SK-N-SH treated with all-trans-retinoic acid at 6 μM for 48 hours (cell line): ENCODE measurements at regions not wholly inside any gene's neighbourhood (a gene's known extent, or its start where the extent isn't known, plus 50 kb on each side); places are given as distances from the start of the nearest gene placed in this dataset.
A peak's percentile ranks its signal among the peaks of the same experiment; 100 is the strongest.

ENCODE experiments used
- ATAC-seq: fragments of 200-7000 bp; cut with Tn5 transposase; 3 replicates; pipeline ENCODE4 v1.9.1; 2020; ENCODE audit warnings: mild to moderate bottlenecking, moderate library complexity
- ARNTL ChIP-seq: fragments of 450-650 bp; formaldehyde crosslinking; IDR thresholded peaks from 2 replicates; pipeline ENCODE4 v1.5.0; 2020; ENCODE audit warnings: low read depth, mild to moderate bottlenecking, moderate library complexity, borderline replicate concordance
- BACH2 ChIP-seq: fragments of 250-450 bp; sonication (Bioruptor Pico); IDR thresholded peaks from 2 replicates; pipeline ENCODE4 v1.9.0; 2021; ENCODE audit warnings: mild to moderate bottlenecking, borderline replicate concordance
- CSDC2 ChIP-seq: fragments of 250-450 bp; sonication (Bioruptor Pico); IDR thresholded peaks from 2 replicates; pipeline ENCODE4 v1.5.0; 2020; ENCODE audit warnings: mild to moderate bottlenecking, moderate library complexity
- ESRRG ChIP-seq: fragments of 250-450 bp; sonication (Bioruptor Pico); IDR thresholded peaks from 2 replicates; pipeline ENCODE4 v1.6.1; 2021; ENCODE audit warnings: mild to moderate bottlenecking
- GLIS3 ChIP-seq: fragments of 250-450 bp; sonication (Bioruptor Pico); IDR thresholded peaks from 2 replicates; pipeline ENCODE4 v1.5.0; 2020; ENCODE audit warnings: mild to moderate bottlenecking, moderate library complexity
- ISL1 ChIP-seq: fragments of 250-450 bp; sonication (Bioruptor Pico); IDR thresholded peaks from 2 replicates; pipeline ENCODE4 v2.1.2; 2022; ENCODE audit warnings: mild to moderate bottlenecking, moderate library complexity
- OSR1 ChIP-seq: fragments of 250-450 bp; sonication (Bioruptor Pico); IDR thresholded peaks from 2 replicates; pipeline ENCODE4 v1.8.0; 2022; ENCODE audit warnings: moderate library complexity, mild to moderate bottlenecking, inconsistent platforms
- PPARA ChIP-seq: fragments of 250-450 bp; sonication (Bioruptor Pico); IDR thresholded peaks from 2 replicates; pipeline ENCODE4 v1.5.0; 2020; ENCODE audit warnings: mild to moderate bottlenecking, borderline replicate concordance
- RARB ChIP-seq: fragments of 250-450 bp; sonication (Bioruptor Pico); IDR thresholded peaks from 2 replicates; pipeline ENCODE4 v1.8.0; 2021; ENCODE audit warnings: mild to moderate bottlenecking, moderate library complexity
- SNAI2 ChIP-seq: fragments of 250-450 bp; sonication (Bioruptor Pico); IDR thresholded peaks from 2 replicates; pipeline ENCODE4 v1.5.0; 2020; ENCODE audit warnings: mild to moderate bottlenecking, moderate library complexity
- TCF4 ChIP-seq: fragments of 250-450 bp; sonication (Bioruptor Pico); IDR thresholded peaks from 2 replicates; pipeline ENCODE4 v1.8.0; 2021; ENCODE audit warnings: mild to moderate bottlenecking, moderate library complexity, borderline replicate concordance
- TOX ChIP-seq: fragments of 250-450 bp; sonication (Bioruptor Pico); IDR thresholded peaks from 2 replicates; pipeline ENCODE4 v1.8.0; 2021; ENCODE audit warnings: mild to moderate bottlenecking, moderate library complexity, borderline replicate concordance
- ZC3H10 ChIP-seq: fragments of 250-450 bp; sonication (Bioruptor Pico); IDR thresholded peaks from 2 replicates; pipeline ENCODE4 v1.5.1; 2021; ENCODE audit warnings: mild to moderate bottlenecking, moderate library complexity
- ZFP3 ChIP-seq: fragments of 250-450 bp; sonication (Bioruptor Pico); IDR thresholded peaks from 2 replicates; pipeline ENCODE4 v1.5.0; 2020; ENCODE audit warnings: mild to moderate bottlenecking, moderate library complexity
- ZFP30 ChIP-seq: fragments of 450-650 bp; formaldehyde crosslinking; IDR thresholded peaks from 2 replicates; pipeline ENCODE4 v1.5.0; 2022; ENCODE audit warnings: mild to moderate bottlenecking, moderate library complexity
- ZNF565 ChIP-seq: fragments of 450-650 bp; formaldehyde crosslinking; conservative IDR thresholded peaks from 2 replicates; pipeline ENCODE4 v1.5.0; 2020; ENCODE audit warnings: low read depth, mild to moderate bottlenecking, moderate library complexity
- ZNF70 ChIP-seq: fragments of 450-650 bp; formaldehyde crosslinking; IDR thresholded peaks from 2 replicates; pipeline ENCODE4 v1.5.0; 2020; ENCODE audit warnings: mild to moderate bottlenecking, moderate library complexity
- ZNF8 ChIP-seq: fragments of 450-650 bp; formaldehyde crosslinking; IDR thresholded peaks from 2 replicates; pipeline ENCODE4 v1.5.0; 2020; ENCODE audit warnings: mild to moderate bottlenecking, moderate library complexity
- TF ChIP-seq, protein P1 (sequence below): fragments of 250-450 bp; sonication (Bioruptor Pico); IDR thresholded peaks from 2 replicates; pipeline ENCODE4 v1.8.0; 2020; ENCODE audit warnings: mild to moderate bottlenecking, moderate library complexity, borderline replicate concordance
- TF ChIP-seq, protein P2 (sequence below): fragments of 250-450 bp; sonication (Bioruptor Pico); IDR thresholded peaks from 2 replicates; pipeline ENCODE4 v1.5.1; 2020; ENCODE audit warnings: low read depth, mild to moderate bottlenecking, moderate library complexity
- TF ChIP-seq, protein P3 (sequence below): fragments of 250-450 bp; sonication (Bioruptor Pico); IDR thresholded peaks from 2 replicates; pipeline ENCODE4 v1.5.1; 2021; ENCODE audit warnings: mild to moderate bottlenecking, moderate library complexity
- TF ChIP-seq, protein P4 (sequence below): fragments of 250-450 bp; sonication (Bioruptor Pico); IDR thresholded peaks from 2 replicates; pipeline ENCODE4 v1.8.0; 2021; ENCODE audit warnings: low read depth, mild to moderate bottlenecking, moderate library complexity, borderline replicate concordance
- TF ChIP-seq, protein P5 (sequence below): fragments of 250-450 bp; sonication (Bioruptor Pico); IDR thresholded peaks from 2 replicates; pipeline ENCODE4 v1.5.0; 2020; ENCODE audit warnings: mild to moderate bottlenecking, moderate library complexity

DNA sequence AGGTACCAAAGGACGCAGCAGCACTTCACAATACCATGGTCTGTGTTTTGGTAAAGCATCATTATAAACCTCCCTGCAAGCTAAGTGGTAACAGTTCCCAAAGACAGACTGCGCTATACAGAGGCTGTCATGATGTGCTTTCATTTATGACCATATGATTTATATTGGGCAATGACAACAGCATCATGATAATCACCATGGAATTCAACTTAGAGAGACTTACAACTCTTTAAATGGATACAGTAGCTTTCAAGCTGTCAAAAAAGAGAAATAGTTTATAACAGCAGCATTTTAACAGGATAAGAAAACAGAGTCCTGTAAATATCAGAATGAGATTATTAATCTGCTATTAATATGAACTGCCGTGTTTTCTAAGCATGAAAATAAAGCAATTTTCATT lies 341.7 kb downstream of the GPR37 start:
- ATAC-seq: no peak
- TF ChIP-seq ZFP30: no peak
- no peak for TF ChIP-seq RARB (CRISPR knock-in tag)
- TF ChIP-seq ZNF70 (CRISPR knock-in tag): no peak
- peak; percentile 90; the same call in 1 of the 2 replicates for TF ChIP-seq ESRRG
- TF ChIP-seq, protein P1, sequence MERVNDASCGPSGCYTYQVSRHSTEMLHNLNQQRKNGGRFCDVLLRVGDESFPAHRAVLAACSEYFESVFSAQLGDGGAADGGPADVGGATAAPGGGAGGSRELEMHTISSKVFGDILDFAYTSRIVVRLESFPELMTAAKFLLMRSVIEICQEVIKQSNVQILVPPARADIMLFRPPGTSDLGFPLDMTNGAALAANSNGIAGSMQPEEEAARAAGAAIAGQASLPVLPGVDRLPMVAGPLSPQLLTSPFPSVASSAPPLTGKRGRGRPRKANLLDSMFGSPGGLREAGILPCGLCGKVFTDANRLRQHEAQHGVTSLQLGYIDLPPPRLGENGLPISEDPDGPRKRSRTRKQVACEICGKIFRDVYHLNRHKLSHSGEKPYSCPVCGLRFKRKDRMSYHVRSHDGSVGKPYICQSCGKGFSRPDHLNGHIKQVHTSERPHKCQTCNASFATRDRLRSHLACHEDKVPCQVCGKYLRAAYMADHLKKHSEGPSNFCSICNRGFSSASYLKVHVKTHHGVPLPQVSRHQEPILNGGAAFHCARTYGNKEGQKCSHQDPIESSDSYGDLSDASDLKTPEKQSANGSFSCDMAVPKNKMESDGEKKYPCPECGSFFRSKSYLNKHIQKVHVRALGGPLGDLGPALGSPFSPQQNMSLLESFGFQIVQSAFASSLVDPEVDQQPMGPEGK (CRISPR knock-in tag): 0 out of 2 replicates have a peak, but pooled peaks have one; percentile 35
- peak; percentile 98 for TF ChIP-seq ISL1 (CRISPR knock-in tag)
- TF ChIP-seq, protein P2, sequence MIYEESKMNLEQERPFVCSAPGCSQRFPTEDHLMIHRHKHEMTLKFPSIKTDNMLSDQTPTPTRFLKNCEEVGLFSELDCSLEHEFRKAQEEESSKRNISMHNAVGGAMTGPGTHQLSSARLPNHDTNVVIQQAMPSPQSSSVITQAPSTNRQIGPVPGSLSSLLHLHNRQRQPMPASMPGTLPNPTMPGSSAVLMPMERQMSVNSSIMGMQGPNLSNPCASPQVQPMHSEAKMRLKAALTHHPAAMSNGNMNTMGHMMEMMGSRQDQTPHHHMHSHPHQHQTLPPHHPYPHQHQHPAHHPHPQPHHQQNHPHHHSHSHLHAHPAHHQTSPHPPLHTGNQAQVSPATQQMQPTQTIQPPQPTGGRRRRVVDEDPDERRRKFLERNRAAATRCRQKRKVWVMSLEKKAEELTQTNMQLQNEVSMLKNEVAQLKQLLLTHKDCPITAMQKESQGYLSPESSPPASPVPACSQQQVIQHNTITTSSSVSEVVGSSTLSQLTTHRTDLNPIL (CRISPR knock-in tag): peak; percentile 60; the same call in 1 of the 2 replicates
- TF ChIP-seq PPARA (CRISPR knock-in tag): no peak
- TF ChIP-seq TCF4 (CRISPR knock-in tag): no peak
- TF ChIP-seq ZFP3 (CRISPR knock-in tag): no peak
- TF ChIP-seq ZC3H10 (CRISPR knock-in tag): no peak
- no peak for TF ChIP-seq ZNF8 (CRISPR knock-in tag)
- TF ChIP-seq BACH2: no peak
- TF ChIP-seq ARNTL (CRISPR knock-in tag): no peak
- no peak for TF ChIP-seq SNAI2 (CRISPR knock-in tag)
- TF ChIP-seq ZNF565: no peak
- TF ChIP-seq, protein P3, sequence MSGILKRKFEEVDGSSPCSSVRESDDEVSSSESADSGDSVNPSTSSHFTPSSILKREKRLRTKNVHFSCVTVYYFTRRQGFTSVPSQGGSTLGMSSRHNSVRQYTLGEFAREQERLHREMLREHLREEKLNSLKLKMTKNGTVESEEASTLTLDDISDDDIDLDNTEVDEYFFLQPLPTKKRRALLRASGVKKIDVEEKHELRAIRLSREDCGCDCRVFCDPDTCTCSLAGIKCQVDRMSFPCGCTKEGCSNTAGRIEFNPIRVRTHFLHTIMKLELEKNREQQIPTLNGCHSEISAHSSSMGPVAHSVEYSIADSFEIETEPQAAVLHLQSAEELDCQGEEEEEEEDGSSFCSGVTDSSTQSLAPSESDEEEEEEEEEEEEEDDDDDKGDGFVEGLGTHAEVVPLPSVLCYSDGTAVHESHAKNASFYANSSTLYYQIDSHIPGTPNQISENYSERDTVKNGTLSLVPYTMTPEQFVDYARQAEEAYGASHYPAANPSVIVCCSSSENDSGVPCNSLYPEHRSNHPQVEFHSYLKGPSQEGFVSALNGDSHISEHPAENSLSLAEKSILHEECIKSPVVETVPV (CRISPR knock-in tag): no peak
- 0 out of 2 replicates have a peak, but pooled peaks have one; percentile 36 for TF ChIP-seq GLIS3 (CRISPR knock-in tag)
- TF ChIP-seq, protein P4, sequence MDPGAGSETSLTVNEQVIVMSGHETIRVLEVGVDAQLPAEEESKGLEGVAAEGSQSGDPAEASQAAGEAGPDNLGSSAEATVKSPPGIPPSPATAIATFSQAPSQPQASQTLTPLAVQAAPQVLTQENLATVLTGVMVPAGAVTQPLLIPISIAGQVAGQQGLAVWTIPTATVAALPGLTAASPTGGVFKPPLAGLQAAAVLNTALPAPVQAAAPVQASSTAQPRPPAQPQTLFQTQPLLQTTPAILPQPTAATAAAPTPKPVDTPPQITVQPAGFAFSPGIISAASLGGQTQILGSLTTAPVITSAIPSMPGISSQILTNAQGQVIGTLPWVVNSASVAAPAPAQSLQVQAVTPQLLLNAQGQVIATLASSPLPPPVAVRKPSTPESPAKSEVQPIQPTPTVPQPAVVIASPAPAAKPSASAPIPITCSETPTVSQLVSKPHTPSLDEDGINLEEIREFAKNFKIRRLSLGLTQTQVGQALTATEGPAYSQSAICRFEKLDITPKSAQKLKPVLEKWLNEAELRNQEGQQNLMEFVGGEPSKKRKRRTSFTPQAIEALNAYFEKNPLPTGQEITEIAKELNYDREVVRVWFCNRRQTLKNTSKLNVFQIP (CRISPR knock-in tag): no peak
- no peak for TF ChIP-seq TOX (CRISPR knock-in tag)
- TF ChIP-seq, protein P5, sequence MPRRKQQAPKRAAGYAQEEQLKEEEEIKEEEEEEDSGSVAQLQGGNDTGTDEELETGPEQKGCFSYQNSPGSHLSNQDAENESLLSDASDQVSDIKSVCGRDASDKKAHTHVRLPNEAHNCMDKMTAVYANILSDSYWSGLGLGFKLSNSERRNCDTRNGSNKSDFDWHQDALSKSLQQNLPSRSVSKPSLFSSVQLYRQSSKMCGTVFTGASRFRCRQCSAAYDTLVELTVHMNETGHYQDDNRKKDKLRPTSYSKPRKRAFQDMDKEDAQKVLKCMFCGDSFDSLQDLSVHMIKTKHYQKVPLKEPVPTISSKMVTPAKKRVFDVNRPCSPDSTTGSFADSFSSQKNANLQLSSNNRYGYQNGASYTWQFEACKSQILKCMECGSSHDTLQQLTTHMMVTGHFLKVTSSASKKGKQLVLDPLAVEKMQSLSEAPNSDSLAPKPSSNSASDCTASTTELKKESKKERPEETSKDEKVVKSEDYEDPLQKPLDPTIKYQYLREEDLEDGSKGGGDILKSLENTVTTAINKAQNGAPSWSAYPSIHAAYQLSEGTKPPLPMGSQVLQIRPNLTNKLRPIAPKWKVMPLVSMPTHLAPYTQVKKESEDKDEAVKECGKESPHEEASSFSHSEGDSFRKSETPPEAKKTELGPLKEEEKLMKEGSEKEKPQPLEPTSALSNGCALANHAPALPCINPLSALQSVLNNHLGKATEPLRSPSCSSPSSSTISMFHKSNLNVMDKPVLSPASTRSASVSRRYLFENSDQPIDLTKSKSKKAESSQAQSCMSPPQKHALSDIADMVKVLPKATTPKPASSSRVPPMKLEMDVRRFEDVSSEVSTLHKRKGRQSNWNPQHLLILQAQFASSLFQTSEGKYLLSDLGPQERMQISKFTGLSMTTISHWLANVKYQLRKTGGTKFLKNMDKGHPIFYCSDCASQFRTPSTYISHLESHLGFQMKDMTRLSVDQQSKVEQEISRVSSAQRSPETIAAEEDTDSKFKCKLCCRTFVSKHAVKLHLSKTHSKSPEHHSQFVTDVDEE (CRISPR knock-in tag): no peak
- TF ChIP-seq OSR1: no peak

DNA sequence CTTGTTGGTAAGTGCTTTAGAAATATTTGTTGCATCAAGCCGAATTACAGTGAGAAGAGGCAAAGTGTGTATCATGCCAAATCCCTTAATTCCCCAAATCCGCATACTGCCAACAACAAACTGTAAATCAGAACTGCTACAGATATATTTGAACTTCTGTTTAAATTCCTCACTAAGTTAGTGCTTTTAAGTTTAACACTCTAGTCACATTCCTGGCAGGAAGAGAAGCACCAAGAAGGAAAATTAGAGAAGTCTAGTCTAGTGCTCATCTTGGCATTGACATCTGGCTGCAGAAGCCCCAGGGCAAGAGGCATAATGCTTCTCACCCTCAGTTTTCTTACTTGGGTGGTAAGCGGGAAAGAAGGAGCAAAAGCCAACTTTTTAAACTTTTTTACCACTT lies 343.5 kb downstream of the GPR37 start:
- TF ChIP-seq, protein P1 (CRISPR knock-in tag): no peak
- TF ChIP-seq CSDC2 (CRISPR knock-in tag) (no peak), OSR1 (no peak), RARB (CRISPR knock-in tag) (no peak), ZFP30 (no peak), TCF4 (CRISPR knock-in tag) (no peak), PPARA (CRISPR knock-in tag) (no peak), ISL1 (CRISPR knock-in tag) (no peak), ZNF70 (CRISPR knock-in tag) (no peak)
- ATAC-seq: no peak
